Panc1 (cell line): ENCODE measurements at regions not wholly inside any gene's neighbourhood (a gene's known extent, or its start where the extent isn't known, plus 50 kb on each side); places are given as distances from the start of the nearest gene placed in this dataset.

Experiments
- ATAC-seq: fragments of 200-7000 bp; cut with Tn5 transposase; 2 replicates; pipeline ENCODE4 v1.9.1; 2020; ENCODE audit warnings: mild to moderate bottlenecking, moderate library complexity
- BruUV-seq: library from RNA; stranded (reverse); fragments of 400-500 nt; replicated peaks from 2 replicates; lab custom pipeline; 2021; lab: Mats Ljungman, UMichigan
- CTCF ChIA-PET: fragments of 300-600 bp; sonication (Branson Sonifier 250); formaldehyde crosslinking; loops from one replicate; lab custom pipeline; 2022; ENCODE audit warnings: antibody characterized with exemption; lab: Charles Lee
- POLR2A ChIA-PET: fragments of 300-600 bp; sonication (Branson Sonifier 250); formaldehyde crosslinking; loops from one replicate; lab custom pipeline; 2022; ENCODE audit warnings: antibody characterized with exemption; lab: Charles Lee
- DNase-seq: peaks from one replicate; pipeline ENCODE4 v3.0.0-alpha.2; 2010; ENCODE audit warnings: low read depth, low spot score
- H3K27ac ChIP-seq: 2 replicates; pipeline ENCODE4 v1.5.1; 2011; ENCODE audit warnings: mild to moderate bottlenecking, low read length, inconsistent platforms
- H3K27me3 ChIP-seq: fragments of 200-500 bp; sonication (Bioruptor generic); 2 replicates; pipeline ENCODE4 v1.6.0; 2014; ENCODE audit warnings: low read length, inconsistent platforms; ENCODE audit not compliant: control insufficient read depth, insufficient read depth
- H3K36me3 ChIP-seq: fragments of 200-500 bp; sonication (Bioruptor generic); 2 replicates; pipeline ENCODE4 v1.5.1; 2014; ENCODE audit warnings: inconsistent platforms, mild to moderate bottlenecking, low read length, moderate library complexity; ENCODE audit not compliant: control insufficient read depth, insufficient read depth
- H3K4me1 ChIP-seq: 2 replicates; pipeline ENCODE4 v1.5.1; 2011; ENCODE audit warnings: inconsistent platforms, mild to moderate bottlenecking, low read length, moderate library complexity; ENCODE audit not compliant: control insufficient read depth, insufficient read depth
- H3K4me3 ChIP-seq, 2 experiments: 2 replicates each; pipeline ENCODE4 v1.5.1; 2011 to 2012; ENCODE audit warnings: low read depth in 2 of 2, low read length in 2 of 2, mild to moderate bottlenecking in 2 of 2, inconsistent platforms in 1 of 2, moderate library complexity in 1 of 2
- H3K9me3 ChIP-seq: fragments of 200-500 bp; sonication (Bioruptor generic); 2 replicates; pipeline ENCODE4 v1.5.1; 2014; ENCODE audit warnings: low read depth, mild to moderate bottlenecking, inconsistent platforms, low read length, moderate library complexity; ENCODE audit not compliant: control insufficient read depth, insufficient read depth
- POLR2AphosphoS5 ChIP-seq: IDR thresholded peaks from 2 replicates; pipeline ENCODE4 v1.6.1; 2012; ENCODE audit warnings: mild to moderate bottlenecking, low read depth, low read length, moderate library complexity
- SIN3A ChIP-seq: IDR thresholded peaks from 2 replicates; pipeline ENCODE4 v1.6.1; 2012; ENCODE audit warnings: low read depth, mild to moderate bottlenecking, low read length, moderate library complexity, borderline replicate concordance; ENCODE audit not compliant: insufficient read depth
- TCF7L2 ChIP-seq: IDR thresholded peaks from 2 replicates; pipeline ENCODE4 v1.6.1; 2011; ENCODE audit warnings: mild to moderate bottlenecking, low read depth, low read length, inconsistent platforms
- in situ Hi-C: cut with HindIII; loops from 2 replicates; pipeline ENCODE4 v1.10.0; 2016; ENCODE audit warnings: low sequenced_read_pairs, low pct_unique_long_range_greater_than_20kb
- intact Hi-C: fragments of 100-400 bp; cut with micrococcal nuclease; formaldehyde crosslinking; loops from one replicate; pipeline ENCODE4 v1.10.0; 2022; ENCODE audit not compliant: unreplicated experiment
- TF ChIP-seq, protein P1 (sequence below), 2 experiments: IDR thresholded peaks; 2 replicates each; pipeline ENCODE4 v1.6.1; 2011 to 2012; ENCODE audit warnings: low read depth in 2 of 2, control low read depth in 1 of 2, low read length in 1 of 2, mild to moderate bottlenecking in 1 of 2, moderate library complexity in 1 of 2; ENCODE audit not compliant: insufficient read depth in 1 of 2
- TF ChIP-seq, protein P2 (sequence below): fragments of 450-650 bp; IDR thresholded peaks from 2 replicates; pipeline ENCODE4 v1.5.1; 2017; ENCODE audit warnings: mild to moderate bottlenecking

DNA sequence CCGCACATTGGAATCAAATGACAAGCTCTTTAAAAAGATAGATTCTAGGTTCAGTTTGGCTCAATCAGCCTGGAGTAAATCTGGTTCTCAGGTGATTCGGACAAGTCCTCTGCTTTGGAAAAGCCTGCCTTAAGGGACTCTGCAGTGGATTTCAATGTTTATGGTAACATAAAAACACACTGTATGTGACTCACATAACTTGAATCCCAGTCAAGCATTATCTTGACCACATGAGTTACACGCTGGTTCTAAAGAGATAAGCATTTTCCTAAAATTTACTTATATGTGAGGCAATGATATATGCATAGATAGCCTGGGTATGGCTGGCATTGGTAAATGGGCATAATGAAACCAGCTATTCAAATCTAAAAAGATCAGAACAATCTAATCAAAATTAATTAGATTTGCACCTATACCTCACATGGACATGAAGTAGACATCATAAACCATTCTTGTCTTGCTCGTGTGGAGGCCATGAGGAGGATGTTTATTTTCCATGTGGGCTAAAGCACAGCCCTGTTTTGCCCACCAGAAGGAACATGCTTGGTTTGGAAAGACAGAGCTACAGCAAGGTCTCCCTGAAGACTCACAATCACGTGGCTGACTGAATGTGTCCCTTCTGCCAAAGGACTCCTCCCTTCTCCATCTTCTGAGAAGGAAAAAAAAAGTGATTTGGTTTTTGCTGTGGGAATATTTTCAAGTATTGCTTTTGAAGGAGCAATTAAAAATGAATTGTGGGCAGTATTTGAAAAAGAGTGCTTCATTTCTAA is 351.7 kb downstream of the DIRAS2 start:
- intact Hi-C loops (no loop called here), in situ Hi-C loops (no loop called here)
- Histone ChIP-seq H3K27me3 (no peaks in the 10 kb centered on the region), H3K27ac (no peak overlapping the region), H3K9me3 (no peaks in the 10 kb centered on the region), H3K4me1 (no peaks in the 10 kb centered on the region), H3K4me3 (no peak overlapping the region), H3K36me3 (no peaks in the 10 kb centered on the region)
- TF ChIP-seq, protein P1, sequence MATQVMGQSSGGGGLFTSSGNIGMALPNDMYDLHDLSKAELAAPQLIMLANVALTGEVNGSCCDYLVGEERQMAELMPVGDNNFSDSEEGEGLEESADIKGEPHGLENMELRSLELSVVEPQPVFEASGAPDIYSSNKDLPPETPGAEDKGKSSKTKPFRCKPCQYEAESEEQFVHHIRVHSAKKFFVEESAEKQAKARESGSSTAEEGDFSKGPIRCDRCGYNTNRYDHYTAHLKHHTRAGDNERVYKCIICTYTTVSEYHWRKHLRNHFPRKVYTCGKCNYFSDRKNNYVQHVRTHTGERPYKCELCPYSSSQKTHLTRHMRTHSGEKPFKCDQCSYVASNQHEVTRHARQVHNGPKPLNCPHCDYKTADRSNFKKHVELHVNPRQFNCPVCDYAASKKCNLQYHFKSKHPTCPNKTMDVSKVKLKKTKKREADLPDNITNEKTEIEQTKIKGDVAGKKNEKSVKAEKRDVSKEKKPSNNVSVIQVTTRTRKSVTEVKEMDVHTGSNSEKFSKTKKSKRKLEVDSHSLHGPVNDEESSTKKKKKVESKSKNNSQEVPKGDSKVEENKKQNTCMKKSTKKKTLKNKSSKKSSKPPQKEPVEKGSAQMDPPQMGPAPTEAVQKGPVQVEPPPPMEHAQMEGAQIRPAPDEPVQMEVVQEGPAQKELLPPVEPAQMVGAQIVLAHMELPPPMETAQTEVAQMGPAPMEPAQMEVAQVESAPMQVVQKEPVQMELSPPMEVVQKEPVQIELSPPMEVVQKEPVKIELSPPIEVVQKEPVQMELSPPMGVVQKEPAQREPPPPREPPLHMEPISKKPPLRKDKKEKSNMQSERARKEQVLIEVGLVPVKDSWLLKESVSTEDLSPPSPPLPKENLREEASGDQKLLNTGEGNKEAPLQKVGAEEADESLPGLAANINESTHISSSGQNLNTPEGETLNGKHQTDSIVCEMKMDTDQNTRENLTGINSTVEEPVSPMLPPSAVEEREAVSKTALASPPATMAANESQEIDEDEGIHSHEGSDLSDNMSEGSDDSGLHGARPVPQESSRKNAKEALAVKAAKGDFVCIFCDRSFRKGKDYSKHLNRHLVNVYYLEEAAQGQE (IDR thresholded peaks at IDR 0.05; ENCODE audit: insufficient read depth in 1 of 2, low read depth in 2 of 2, low read length in 1 of 2): no peak
- TF ChIP-seq POLR2AphosphoS5: no peak
- no peak for TF ChIP-seq TCF7L2
- TF ChIP-seq, protein P2, sequence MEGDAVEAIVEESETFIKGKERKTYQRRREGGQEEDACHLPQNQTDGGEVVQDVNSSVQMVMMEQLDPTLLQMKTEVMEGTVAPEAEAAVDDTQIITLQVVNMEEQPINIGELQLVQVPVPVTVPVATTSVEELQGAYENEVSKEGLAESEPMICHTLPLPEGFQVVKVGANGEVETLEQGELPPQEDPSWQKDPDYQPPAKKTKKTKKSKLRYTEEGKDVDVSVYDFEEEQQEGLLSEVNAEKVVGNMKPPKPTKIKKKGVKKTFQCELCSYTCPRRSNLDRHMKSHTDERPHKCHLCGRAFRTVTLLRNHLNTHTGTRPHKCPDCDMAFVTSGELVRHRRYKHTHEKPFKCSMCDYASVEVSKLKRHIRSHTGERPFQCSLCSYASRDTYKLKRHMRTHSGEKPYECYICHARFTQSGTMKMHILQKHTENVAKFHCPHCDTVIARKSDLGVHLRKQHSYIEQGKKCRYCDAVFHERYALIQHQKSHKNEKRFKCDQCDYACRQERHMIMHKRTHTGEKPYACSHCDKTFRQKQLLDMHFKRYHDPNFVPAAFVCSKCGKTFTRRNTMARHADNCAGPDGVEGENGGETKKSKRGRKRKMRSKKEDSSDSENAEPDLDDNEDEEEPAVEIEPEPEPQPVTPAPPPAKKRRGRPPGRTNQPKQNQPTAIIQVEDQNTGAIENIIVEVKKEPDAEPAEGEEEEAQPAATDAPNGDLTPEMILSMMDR: no peak
- no peak for TF ChIP-seq SIN3A
- CTCF ChIA-PET: no interaction called here
- POLR2A ChIA-PET: no interaction called here
- DNase-seq (no peak), ATAC-seq (no peak)
- BruUV-seq: no TSS peak

DNA sequence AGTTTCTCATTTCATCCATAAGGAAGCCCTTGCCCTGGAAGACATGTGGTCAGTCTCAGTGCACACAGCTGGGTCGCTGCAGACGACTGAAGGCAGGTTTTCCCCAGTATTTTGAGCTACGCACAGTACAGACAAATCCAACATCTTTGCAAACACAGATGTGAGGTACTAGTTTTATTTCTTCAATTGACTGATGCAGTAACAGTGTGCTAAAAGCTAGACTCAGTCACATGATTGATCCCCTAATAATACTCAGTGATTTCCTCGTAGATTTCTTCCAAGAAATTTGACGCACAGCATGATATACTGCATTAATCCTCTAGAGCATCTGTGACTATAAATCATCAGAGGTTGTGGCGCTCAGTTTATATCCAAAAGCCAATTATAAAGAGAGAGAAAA is 346.1 kb downstream of the DIRAS2 start:
- Histone ChIP-seq H3K27me3 (no peaks in the 10 kb centered on the region), H3K4me3 (no peak overlapping the region), H3K27ac (no peak overlapping the region), H3K36me3 (no peaks in the 10 kb centered on the region), H3K9me3 (no peaks in the 10 kb centered on the region), H3K4me1 (no peaks in the 10 kb centered on the region)
- TF ChIP-seq SIN3A: no peak
- no peak for TF ChIP-seq TCF7L2
- TF ChIP-seq, protein P1 (IDR thresholded peaks at IDR 0.05; ENCODE audit: insufficient read depth in 1 of 2, low read depth in 2 of 2, low read length in 1 of 2): no peak
- TF ChIP-seq POLR2AphosphoS5: no peak
- TF ChIP-seq, protein P2: no peak
- no TSS peak for BruUV-seq
- ATAC-seq (no peak), DNase-seq (no peak)
- intact Hi-C loops: no loop called here
- ChIA-PET POLR2A (no interaction called here), CTCF (no interaction called here)
- in situ Hi-C loops: no loop called here
